HG03135 (cell line): ENCODE measurements at regions not wholly inside any gene's neighbourhood (a gene's known extent, or its start where the extent isn't known, plus 50 kb on each side); places are given as distances from the start of the nearest gene placed in this dataset.

Source experiments
- ATAC-seq: cut with Tn5 transposase; IDR thresholded peaks from one replicate; pipeline ENCODE4 v1.9.1; 2021; ENCODE audit warnings: mild to moderate bottlenecking, moderate library complexity; ENCODE audit not compliant: unreplicated experiment

- no peak for ATAC-seq
Measured at GRCh38 chr6:138577151-138577915, 78.0 kb upstream of the NHSL1 start.

GRCh38 chr6:138580040-138580439 lies 80.7 kb upstream of the NHSL1 start:
- ATAC-seq, result no peak

- ATAC-seq, result no peak
Measured at GRCh38 chr6:138580801-138581200, 81.5 kb upstream of the NHSL1 start.

- no peak for ATAC-seq
Measured at GRCh38 chr6:138582573-138582972, 83.3 kb upstream of the NHSL1 start.

GRCh38 chr6:138586638-138587037 lies 87.3 kb upstream of the NHSL1 start:
- ATAC-seq, result no peak

- no peak for ATAC-seq
Measured at GRCh38 chr6:138588805-138589434, 89.6 kb upstream of the NHSL1 start.

- no peak for ATAC-seq
Measured at GRCh38 chr6:138590796-138591709, 91.8 kb upstream of the NHSL1 start.

- peak; percentile 65 for ATAC-seq
Measured at GRCh38 chr6:138592749-138593123, 93.4 kb upstream of the NHSL1 start.

- peak; percentile 64 for ATAC-seq
Measured at GRCh38 chr6:138593124-138593877, 94.0 kb upstream of the NHSL1 start.

GRCh38 chr6:138593909-138594757 lies 94.8 kb upstream of the NHSL1 start:
- ATAC-seq, result no peak

- no peak for ATAC-seq
Measured at GRCh38 chr6:138594758-138595140, 95.5 kb upstream of the NHSL1 start.

- no peak for ATAC-seq
Measured at GRCh38 chr6:138596126-138596525, 96.8 kb upstream of the NHSL1 start.

- no peak for ATAC-seq
Measured at GRCh38 chr6:138596591-138596990, 97.3 kb upstream of the NHSL1 start.

- ATAC-seq, result no peak
Measured at GRCh38 chr6:138597336-138597735, 98.0 kb upstream of the NHSL1 start.

GRCh38 chr6:138598562-138599173 lies 99.4 kb upstream of the NHSL1 start:
- ATAC-seq, result no peak

GRCh38 chr6:138600261-138600660 lies 101.0 kb upstream of the NHSL1 start:
- ATAC-seq, result no peak

- no peak for ATAC-seq
Measured at GRCh38 chr6:138600726-138601125, 101.4 kb upstream of the NHSL1 start.

GRCh38 chr6:138601128-138601527 lies 101.8 kb upstream of the NHSL1 start:
- no peak for ATAC-seq

- ATAC-seq, result no peak
Measured at GRCh38 chr6:138605958-138606357, 106.7 kb upstream of the NHSL1 start.
